GM12891 (cell line): ENCODE measurements at regions not wholly inside any gene's neighbourhood (a gene's known extent, or its start where the extent isn't known, plus 50 kb on each side); places are given as distances from the start of the nearest gene placed in this dataset.

ENCODE experiments used
- POLR2A ChIP-seq: IDR thresholded peaks from 2 replicates; pipeline ENCODE4 v1.6.1; 2011; ENCODE audit warnings: low read depth, low read length, control low read depth
- POLR2AphosphoS5 ChIP-seq: IDR thresholded peaks from 2 replicates; pipeline ENCODE4 v1.6.1; 2011; ENCODE audit warnings: low read depth, low read length, control low read depth
- POU2F2 ChIP-seq: IDR thresholded peaks from 2 replicates; pipeline ENCODE4 v1.6.1; 2011; ENCODE audit warnings: low read depth, mild to moderate bottlenecking, control low read depth, low read length, moderate library complexity
- SPI1 ChIP-seq: IDR thresholded peaks from 2 replicates; pipeline ENCODE4 v1.6.1; 2011; ENCODE audit warnings: low read depth, low read length, control low read depth
- TAF1 ChIP-seq: IDR thresholded peaks from 2 replicates; pipeline ENCODE4 v1.6.1; 2011; ENCODE audit warnings: low read depth, low read length, control low read depth

GRCh38 chr5:144873076-144873475 lies 702.4 kb downstream of the KCTD16 start:
- TF ChIP-seq POLR2AphosphoS5 (no peak), POLR2A (no peak), POU2F2 (no peak), TAF1 (no peak), SPI1 (no peak)
